ENCODE measurements at regions not wholly inside any gene's neighbourhood (a gene's known extent, or its start where the extent isn't known, plus 50 kb on each side); places are given as distances from the start of the nearest gene placed in this dataset.

DNA sequence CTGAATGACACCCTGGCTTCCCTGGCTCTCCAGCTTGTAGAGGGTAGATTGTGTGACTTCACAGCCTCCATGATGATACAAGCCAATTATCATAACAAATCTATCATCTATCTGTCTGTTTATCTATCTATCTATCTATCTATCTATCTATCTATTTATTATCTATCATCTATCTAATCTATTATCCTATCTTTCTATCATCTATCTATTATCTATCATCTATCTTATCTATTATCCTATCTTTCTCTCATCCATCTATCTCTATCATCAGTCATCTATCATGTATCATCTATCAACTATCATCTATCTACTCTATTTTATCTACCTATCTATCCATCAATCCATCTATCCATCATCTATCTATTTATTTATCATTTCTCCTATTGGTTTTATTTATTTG is 361.8 kb downstream of the RNF144A start (continued):
- no peak for TF ChIP-seq REST (IDR thresholded peaks at IDR 0.05)
- no peak for TF ChIP-seq NR3C1 (IDR thresholded peaks at IDR 0.05)
- no peak for TF ChIP-seq POLR2A (IDR thresholded peaks at IDR 0.05; ENCODE audit: low read length)

GRCh38 chr2:7279421-7279949 is 362.3 kb downstream of the RNF144A start:
- 22% methylated on average over 7 of the region's 7 CpGs for WGBS (ENCODE audit: missing lambda C conversion rate)
- no peak overlapping the region for H3K27ac ChIP-seq
- ChIA-PET CTCF (no interaction called here), POLR2A (no interaction called here)
- no peak for DNase-seq (ENCODE audit: low read depth in 1 of 2, low spot score in 1 of 2)
- no peak overlapping the region for H3K4me3 ChIP-seq
- H3K4me2 ChIP-seq = no peak overlapping the region
- H3K4me1 ChIP-seq = no peaks in the 10 kb centered on the region
- TF ChIP-seq NR3C1 (IDR thresholded peaks at IDR 0.05) (no peak), ZC3H11A (IDR thresholded peaks at IDR 0.05) (no peak), CHD2 (IDR thresholded peaks at IDR 0.05; ENCODE audit: low read length, partially characterized antibody) (no peak), REST (IDR thresholded peaks at IDR 0.05) (no peak), ESRRA (IDR thresholded peaks at IDR 0.05; ENCODE audit: borderline replicate concordance, low read length) (no peak), SMC3 (IDR thresholded peaks at IDR 0.05) (no peak), TFCP2L1 (CRISPR knock-in tag; IDR thresholded peaks at IDR 0.05) (no peak), ZNF302 (CRISPR knock-in tag; IDR thresholded peaks at IDR 0.05) (no peak), ELK1 (IDR thresholded peaks at IDR 0.05; ENCODE audit: low read depth, low read length) (no peak)
- TF ChIP-seq, protein P1, sequence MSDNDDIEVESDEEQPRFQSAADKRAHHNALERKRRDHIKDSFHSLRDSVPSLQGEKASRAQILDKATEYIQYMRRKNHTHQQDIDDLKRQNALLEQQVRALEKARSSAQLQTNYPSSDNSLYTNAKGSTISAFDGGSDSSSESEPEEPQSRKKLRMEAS (IDR thresholded peaks at IDR 0.05) = no peak
- TF ChIP-seq, protein P2, sequence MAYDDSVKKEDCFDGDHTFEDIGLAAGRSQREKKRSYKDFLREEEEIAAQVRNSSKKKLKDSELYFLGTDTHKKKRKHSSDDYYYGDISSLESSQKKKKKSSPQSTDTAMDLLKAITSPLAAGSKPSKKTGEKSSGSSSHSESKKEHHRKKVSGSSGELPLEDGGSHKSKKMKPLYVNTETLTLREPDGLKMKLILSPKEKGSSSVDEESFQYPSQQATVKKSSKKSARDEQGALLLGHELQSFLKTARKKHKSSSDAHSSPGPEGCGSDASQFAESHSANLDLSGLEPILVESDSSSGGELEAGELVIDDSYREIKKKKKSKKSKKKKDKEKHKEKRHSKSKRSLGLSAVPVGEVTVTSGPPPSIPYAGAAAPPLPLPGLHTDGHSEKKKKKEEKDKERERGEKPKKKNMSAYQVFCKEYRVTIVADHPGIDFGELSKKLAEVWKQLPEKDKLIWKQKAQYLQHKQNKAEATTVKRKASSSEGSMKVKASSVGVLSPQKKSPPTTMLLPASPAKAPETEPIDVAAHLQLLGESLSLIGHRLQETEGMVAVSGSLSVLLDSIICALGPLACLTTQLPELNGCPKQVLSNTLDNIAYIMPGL (CRISPR knock-in tag; IDR thresholded peaks at IDR 0.05; ENCODE audit: borderline replicate concordance) = no peak
- H3K9me3 ChIP-seq = no peaks in the 10 kb centered on the region
- FAIRE-seq = no peak
- ATAC-seq = no peak

DNA sequence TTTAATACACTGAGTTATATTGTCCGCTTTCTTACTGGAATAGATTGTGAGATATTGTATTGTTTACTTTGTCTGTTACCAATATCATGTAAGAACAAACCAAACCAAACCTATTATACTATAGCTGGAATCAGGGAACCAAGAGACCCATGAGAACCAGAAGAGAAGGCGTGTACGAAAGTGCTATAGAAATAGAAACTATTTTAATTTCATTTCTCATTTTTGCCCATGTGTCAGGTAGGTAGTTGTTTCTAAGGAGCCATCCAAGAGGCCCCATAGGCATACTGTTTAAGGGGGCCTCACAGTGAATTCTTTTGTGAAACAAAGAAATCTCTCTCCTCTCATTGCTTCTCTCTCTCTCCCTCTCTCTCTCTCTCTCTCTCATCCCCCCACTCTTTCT is 363.6 kb downstream of the RNF144A start:
- POLR2A ChIA-PET = no interaction called here
- no peak for ATAC-seq
- H3K4me1 ChIP-seq = no peaks in the 10 kb centered on the region
- DNase-seq (ENCODE audit: low read depth in 1 of 2, low spot score in 1 of 2) = no peak
- H3K9me3 ChIP-seq = no peaks in the 10 kb centered on the region
- 14% methylated on average over 3 of the region's 3 CpGs for WGBS (ENCODE audit: missing lambda C conversion rate)
- TF ChIP-seq CEBPB (IDR thresholded peaks at IDR 0.05) (no peak), RARB (CRISPR knock-in tag; IDR thresholded peaks at IDR 0.05) (no peak), RAD21 (conservative IDR thresholded peaks at IDR 0.05 in 1 of 2, IDR thresholded peaks at IDR 0.05 in 1 of 2) (no peak), CBX8 (IDR thresholded peaks at IDR 0.05) (no peak), ZC3H11A (IDR thresholded peaks at IDR 0.05) (no peak), EHMT2 (IDR thresholded peaks at IDR 0.05; ENCODE audit: low read depth) (no peak), HOXA7 (CRISPR knock-in tag; IDR thresholded peaks at IDR 0.05) (no peak), ZNF302 (CRISPR knock-in tag; IDR thresholded peaks at IDR 0.05) (no peak), POLR2AphosphoS2 (conservative IDR thresholded peaks at IDR 0.05; ENCODE audit: low read length) (no peak), MAZ (IDR thresholded peaks at IDR 0.05; ENCODE audit: borderline replicate concordance, low read depth, low read length) (no peak), EHF (CRISPR knock-in tag; IDR thresholded peaks at IDR 0.05) (no peak), TP53 (CRISPR knock-in tag; IDR thresholded peaks at IDR 0.05) (no peak)
- TF ChIP-seq, protein P3, sequence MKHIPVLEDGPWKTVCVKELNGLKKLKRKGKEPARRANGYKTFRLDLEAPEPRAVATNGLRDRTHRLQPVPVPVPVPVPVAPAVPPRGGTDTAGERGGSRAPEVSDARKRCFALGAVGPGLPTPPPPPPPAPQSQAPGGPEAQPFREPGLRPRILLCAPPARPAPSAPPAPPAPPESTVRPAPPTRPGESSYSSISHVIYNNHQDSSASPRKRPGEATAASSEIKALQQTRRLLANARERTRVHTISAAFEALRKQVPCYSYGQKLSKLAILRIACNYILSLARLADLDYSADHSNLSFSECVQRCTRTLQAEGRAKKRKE (CRISPR knock-in tag; IDR thresholded peaks at IDR 0.05; ENCODE audit: low read depth) = no peak
- CTCF ChIA-PET = interaction anchor here (0.8 kb wide), 1 partner anchor 35 kb away, joined by 3 read pairs; no protein-coding TSS in a partner anchor
- no peak for FAIRE-seq
- no peak overlapping the region for H3K27ac ChIP-seq
- H3K4me2 ChIP-seq = no peak overlapping the region
- no peak overlapping the region for H3K4me3 ChIP-seq
